Lower leg skin (tissue), 4 donors: ENCODE measurements at regions not wholly inside any gene's neighbourhood (a gene's known extent, or its start where the extent isn't known, plus 50 kb on each side); places are given as distances from the start of the nearest gene placed in this dataset.

Experiments used
- DNase-seq, 2 donors: peaks; one replicate each; pipeline ENCODE4 v3.0.0-alpha.2; 2019; ENCODE audit warnings: low spot score in 2 of 2
- H3K4me3 ChIP-seq: fragments of 200-600 bp; sonication (generic); 2 replicates; pipeline ENCODE4 v1.5.1; 2017; ENCODE audit warnings: mild to moderate bottlenecking, low read depth; ENCODE audit not compliant: poor library complexity, severe bottlenecking
- POLR2A ChIP-seq, 2 donors: fragments of 450-650 bp; IDR thresholded peaks; one replicate each; pipeline ENCODE4 v1.6.1; 2016 to 2017; ENCODE audit warnings: antibody characterized with exemption in 2 of 2, mild to moderate bottlenecking in 1 of 2, moderate library complexity in 1 of 2
- WGBS, 2 donors: methylation state at CpG; one replicate each; pipeline ENCODE4 v1.1.5; 2018; 5-methylcytosine and 5-hydroxymethylcytosine counted together
- intact Hi-C: fragments of 100-400 bp; cut with DNase I; formaldehyde crosslinking; loops from one replicate; pipeline ENCODE4 v1.15.0; 2023; ENCODE audit warnings: low total_unique reads
- TF ChIP-seq, protein P1 (sequence below), 3 donors: fragments of 450-650 bp; IDR thresholded peaks; one replicate each; pipeline ENCODE4 v1.5.1; 2016; ENCODE audit warnings: antibody characterized with exemption in 3 of 3, mild to moderate bottlenecking in 3 of 3, moderate library complexity in 2 of 3

DNA sequence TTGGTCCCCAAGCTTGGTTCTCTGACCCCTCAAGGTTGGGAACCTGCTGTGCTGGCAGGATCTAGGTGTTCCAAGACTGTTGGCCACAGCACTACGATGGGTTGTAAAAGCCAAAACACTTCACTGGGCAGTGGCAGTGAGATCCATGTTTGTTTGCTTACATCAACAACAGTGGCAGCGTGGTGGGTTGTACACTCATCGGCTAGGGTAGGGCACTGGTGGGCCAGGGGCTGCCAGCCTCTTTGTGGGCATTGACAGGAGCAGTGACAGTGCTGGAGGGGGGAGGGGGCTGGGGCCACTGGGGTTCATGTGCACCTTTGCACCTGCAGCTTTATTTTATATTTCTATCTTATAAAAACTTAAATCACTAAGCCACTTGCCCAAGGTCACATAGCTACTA is 126.7 kb upstream of the ZWINT start:
- no peak for DNase-seq
- intact Hi-C loops, result loop anchor here (10.0 kb wide), 1 partner anchor 557 kb away; no protein-coding TSS in a partner anchor
- no peak overlapping the region for H3K4me3 ChIP-seq
- TF ChIP-seq POLR2A (IDR thresholded peaks at IDR 0.05), result no peak
- TF ChIP-seq, protein P1, sequence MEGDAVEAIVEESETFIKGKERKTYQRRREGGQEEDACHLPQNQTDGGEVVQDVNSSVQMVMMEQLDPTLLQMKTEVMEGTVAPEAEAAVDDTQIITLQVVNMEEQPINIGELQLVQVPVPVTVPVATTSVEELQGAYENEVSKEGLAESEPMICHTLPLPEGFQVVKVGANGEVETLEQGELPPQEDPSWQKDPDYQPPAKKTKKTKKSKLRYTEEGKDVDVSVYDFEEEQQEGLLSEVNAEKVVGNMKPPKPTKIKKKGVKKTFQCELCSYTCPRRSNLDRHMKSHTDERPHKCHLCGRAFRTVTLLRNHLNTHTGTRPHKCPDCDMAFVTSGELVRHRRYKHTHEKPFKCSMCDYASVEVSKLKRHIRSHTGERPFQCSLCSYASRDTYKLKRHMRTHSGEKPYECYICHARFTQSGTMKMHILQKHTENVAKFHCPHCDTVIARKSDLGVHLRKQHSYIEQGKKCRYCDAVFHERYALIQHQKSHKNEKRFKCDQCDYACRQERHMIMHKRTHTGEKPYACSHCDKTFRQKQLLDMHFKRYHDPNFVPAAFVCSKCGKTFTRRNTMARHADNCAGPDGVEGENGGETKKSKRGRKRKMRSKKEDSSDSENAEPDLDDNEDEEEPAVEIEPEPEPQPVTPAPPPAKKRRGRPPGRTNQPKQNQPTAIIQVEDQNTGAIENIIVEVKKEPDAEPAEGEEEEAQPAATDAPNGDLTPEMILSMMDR (IDR thresholded peaks at IDR 0.05), result no peak
- 89% methylated on average over 2 to 3 of the region's 3 CpGs for WGBS, 2 donors

DNA sequence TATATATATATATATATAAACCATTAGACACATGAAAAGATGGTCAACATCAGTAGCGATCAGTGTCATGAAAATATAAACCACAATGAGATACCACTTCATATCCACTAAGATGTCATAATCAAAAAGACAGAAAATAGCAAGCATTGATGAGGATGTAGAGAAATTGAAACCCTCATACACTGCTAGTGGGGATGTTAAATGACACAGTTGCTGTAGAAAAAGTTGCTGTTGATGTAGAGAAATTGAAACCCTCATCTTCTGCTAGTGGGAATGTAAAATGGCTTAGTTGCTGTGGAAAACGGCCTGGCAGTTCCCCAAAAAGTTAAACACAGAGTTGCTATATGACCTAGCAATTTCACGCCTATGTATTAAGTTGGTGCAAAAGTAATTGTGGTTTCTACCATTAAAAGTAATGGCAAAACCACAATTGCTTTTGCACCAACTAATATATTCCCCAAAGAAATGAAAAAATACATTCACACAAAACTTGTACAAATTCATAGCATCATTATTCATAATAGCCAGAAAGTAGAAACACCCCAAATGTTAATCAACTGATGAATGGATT is 120.5 kb upstream of the ZWINT start:
- WGBS, 2 donors, result 60 to 72% methylated on average over 3 of the region's 3 CpGs
- TF ChIP-seq, protein P1 (IDR thresholded peaks at IDR 0.05), result no peak
- TF ChIP-seq POLR2A (IDR thresholded peaks at IDR 0.05), result no peak
- DNase-seq, result no peak
- H3K4me3 ChIP-seq, result no peak overlapping the region
- intact Hi-C loops, result loop anchor here (10.0 kb wide), 1 partner anchor 563 kb away; no protein-coding TSS in a partner anchor

DNA sequence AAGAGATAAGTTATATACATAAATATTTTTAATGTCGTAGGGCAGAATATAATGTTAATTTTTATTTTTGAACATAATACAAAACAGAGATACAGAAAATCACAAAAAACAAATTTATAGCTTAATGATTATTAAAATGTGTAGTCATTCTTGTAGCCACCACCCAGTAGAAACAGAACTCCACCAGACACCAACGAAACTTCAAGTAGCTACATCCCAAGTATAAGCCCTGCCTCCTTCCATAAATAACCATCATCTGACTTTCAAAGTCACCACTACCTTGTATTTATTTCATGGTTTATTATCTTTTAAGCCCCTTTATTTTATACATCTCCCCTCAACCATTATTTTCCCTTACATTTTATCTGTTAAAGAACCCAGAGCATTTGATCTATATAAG is 111.9 kb upstream of the ZWINT start:
- WGBS, 2 donors, result 83 to 86% methylated on average over 2 of the region's 2 CpGs
- intact Hi-C loops, result no loop called here
- TF ChIP-seq, protein P1 (IDR thresholded peaks at IDR 0.05), result no peak
- no peak for TF ChIP-seq POLR2A (IDR thresholded peaks at IDR 0.05)
- no peak overlapping the region for H3K4me3 ChIP-seq
- DNase-seq, result no peak

DNA sequence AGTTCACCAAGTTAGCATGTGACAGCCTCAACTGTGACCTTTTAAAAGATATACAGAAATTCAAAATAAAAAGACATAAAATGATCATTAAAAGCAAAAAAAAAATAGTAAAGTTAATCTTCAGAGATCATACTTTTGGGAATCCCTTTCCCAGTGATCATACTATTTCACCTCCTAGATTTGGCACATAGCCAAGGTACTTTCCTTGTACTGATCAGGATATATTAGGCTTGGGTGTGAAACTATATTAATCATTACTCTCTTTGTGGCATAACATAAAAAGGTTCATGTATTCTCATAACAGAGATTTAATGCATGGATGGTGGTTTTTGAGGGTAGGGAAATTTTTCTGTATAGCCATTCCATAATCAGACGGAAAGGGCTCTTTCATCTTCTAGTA is 109.6 kb upstream of the ZWINT start:
- TF ChIP-seq, protein P1 (IDR thresholded peaks at IDR 0.05), result no peak

DNA sequence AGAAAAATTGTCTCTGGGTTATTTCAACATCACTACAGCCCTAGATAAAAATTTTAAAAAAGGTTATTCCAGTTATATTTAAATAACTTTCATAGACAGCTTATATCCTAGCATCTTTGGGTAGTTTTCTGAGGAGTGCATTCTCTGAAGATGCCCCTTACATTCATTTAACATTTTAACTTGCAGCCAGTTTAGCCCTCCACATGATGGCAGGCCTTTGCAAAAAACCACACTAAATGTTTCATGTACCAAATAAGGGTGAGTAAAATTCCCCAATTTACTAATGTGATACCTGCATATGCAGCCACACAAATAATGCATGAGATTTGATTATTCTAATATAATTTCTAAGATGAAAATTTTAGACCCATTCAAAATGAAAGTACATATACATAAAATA is 108.4 kb upstream of the ZWINT start:
- no peak for TF ChIP-seq POLR2A (IDR thresholded peaks at IDR 0.05)
- TF ChIP-seq, protein P1 (IDR thresholded peaks at IDR 0.05), result no peak
- H3K4me3 ChIP-seq, result no peak overlapping the region
- intact Hi-C loops, result no loop called here
- DNase-seq, result no peak

More for the DNA sequence above, 109.6 kb upstream of the ZWINT start:
- H3K4me3 ChIP-seq, result no peak overlapping the region
- DNase-seq, result no peak
- WGBS, 2 donors, result 53 to 54% methylated on average over 1 of the region's 1 CpG
- intact Hi-C loops, result no loop called here

DNA sequence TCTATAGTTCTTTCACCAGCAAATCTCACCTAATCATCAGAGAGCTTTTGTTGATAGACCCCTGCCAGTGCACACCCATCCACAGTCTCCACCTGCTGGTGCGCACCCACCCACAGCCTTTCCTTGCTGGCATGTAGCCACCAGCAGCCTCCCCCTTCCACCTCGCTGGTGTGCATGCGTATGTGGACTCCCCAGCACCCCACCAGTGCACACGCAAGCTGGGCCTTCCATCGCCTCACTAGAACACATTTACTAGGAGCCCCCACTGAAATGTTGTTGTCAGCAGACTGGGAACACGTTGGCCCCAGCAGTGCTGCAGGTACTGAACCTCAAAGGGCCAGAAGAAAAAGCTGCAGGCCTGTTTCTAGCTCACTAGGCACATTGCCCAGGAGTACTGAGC is 104.9 kb upstream of the ZWINT start:
- intact Hi-C loops, result no loop called here

More for the DNA sequence above, 104.9 kb upstream of the ZWINT start:
- WGBS, 2 donors, result 81 to 87% methylated on average over 6 of the region's 6 CpGs
- H3K4me3 ChIP-seq, result no peak overlapping the region
- DNase-seq, result no peak
- TF ChIP-seq POLR2A (IDR thresholded peaks at IDR 0.05), result no peak
- TF ChIP-seq, protein P1 (IDR thresholded peaks at IDR 0.05), result no peak
